B cell (primary cell): ENCODE measurements at regions not wholly inside any gene's neighbourhood (a gene's known extent, or its start where the extent isn't known, plus 50 kb on each side); places are given as distances from the start of the nearest gene placed in this dataset.

ENCODE experiments used
- ATAC-seq: fragments of 200-7000 bp; cut with Tn5 transposase; one replicate; pipeline ENCODE4 v1.10.0; 2021; ENCODE audit warnings: low read depth, mild to moderate bottlenecking, moderate number of reproducible peaks, moderate library complexity
- CTCF ChIA-PET: fragments of 350-600 bp; sonication (Branson Sonifier 250); formaldehyde crosslinking; loops from one replicate; lab custom pipeline; 2021; ENCODE audit warnings: antibody characterized with exemption, inconsistent platforms; lab: Charles Lee
- POLR2A ChIA-PET: fragments of 350-600 bp; sonication (Branson Sonifier 250); formaldehyde crosslinking; loops from one replicate; lab custom pipeline; 2021; ENCODE audit warnings: antibody characterized with exemption; lab: Charles Lee
- DNase-seq: peaks from one replicate; pipeline ENCODE4 v3.0.0; 2013
- H2AFZ ChIP-seq: 2 replicates; pipeline ENCODE4 v1.6.1; 2012; ENCODE audit warnings: mild to moderate bottlenecking, low read depth, low read length; ENCODE audit not compliant: insufficient read depth, poor library complexity, severe bottlenecking
- H3K27ac ChIP-seq, 2 donors: 1 replicate in 1 of 2; 2 replicates in 1 of 2; pipeline ENCODE4 v1.5.1; 2012 to 2013; ENCODE audit warnings: low read length in 2 of 2, mild to moderate bottlenecking in 2 of 2, moderate library complexity in 1 of 2
- H3K27me3 ChIP-seq, 4 experiments: fragments of 200-600 bp in 1 of 4; sonication (generic) in 1 of 4; replicated peaks in 1 of 4; 1 replicate in 2 of 4; 2 replicates in 2 of 4; pipeline versions ENCODE4 v1.6.1 to v1.7.0; 2013 to 2016; ENCODE audit warnings: low read length in 3 of 4, mild to moderate bottlenecking in 2 of 4, mixed read lengths in 1 of 4, moderate library complexity in 1 of 4; ENCODE audit not compliant: insufficient read depth in 4 of 4, control insufficient read depth in 3 of 4; ENCODE audit errors: control extremely low read depth in 1 of 4
- H3K36me3 ChIP-seq, 2 experiments: replicated peaks in 1 of 2; 1 replicate in 1 of 2; 2 replicates in 1 of 2; pipeline versions ENCODE4 v1.6.1 to v1.7.1; 2013; ENCODE audit warnings: low read length in 1 of 2; ENCODE audit not compliant: insufficient read depth in 2 of 2, control insufficient read depth in 1 of 2; ENCODE audit errors: control extremely low read depth in 1 of 2, extremely low read depth in 1 of 2
- H3K4me1 ChIP-seq, 2 donors: fragments of 200-600 bp in 1 of 2; sonication (generic) in 1 of 2; 1 replicate in 1 of 2; 2 replicates in 1 of 2; pipeline versions ENCODE4 v1.5.1 to v1.6.1; 2013 to 2017; ENCODE audit warnings: low read length in 2 of 2; ENCODE audit not compliant: control insufficient read depth in 2 of 2, insufficient read depth in 2 of 2
- H3K4me2 ChIP-seq: replicated peaks from 2 replicates; pipeline ENCODE3; 2012; ENCODE audit warnings: mild to moderate bottlenecking, low read depth, low read length; ENCODE audit not compliant: poor library complexity, severe bottlenecking
- H3K4me3 ChIP-seq, 5 experiments: fragments of 200-600 bp in 1 of 5; sonication (generic) in 1 of 5; 1 replicate in 3 of 5; 2 replicates in 2 of 5; pipeline versions ENCODE4 v1.5.1 to v1.7.0; 2011 to 2016; ENCODE audit warnings: low read length in 4 of 5, mild to moderate bottlenecking in 4 of 5, low read depth in 2 of 5, control low read depth in 1 of 5, moderate library complexity in 1 of 5; ENCODE audit not compliant: insufficient read depth in 1 of 5; ENCODE audit errors: control extremely low read depth in 1 of 5, extremely low read depth in 1 of 5
- H3K79me2 ChIP-seq: fragments of 200-600 bp; sonication (generic); one replicate; pipeline ENCODE4 v1.6.0; 2016; ENCODE audit warnings: low read length; ENCODE audit not compliant: control insufficient read depth, insufficient read depth
- H3K9ac ChIP-seq: fragments of 200-600 bp; sonication (generic); 2 replicates; pipeline ENCODE4 v1.6.1; 2017; ENCODE audit warnings: mild to moderate bottlenecking, low read length, moderate library complexity
- H3K9me3 ChIP-seq, 3 donors: one replicate each; pipeline versions ENCODE4 v1.6.1 to v1.7.1; 2013; ENCODE audit warnings: low read length in 2 of 3; ENCODE audit not compliant: control insufficient read depth in 2 of 3, insufficient read depth in 1 of 3; ENCODE audit errors: control extremely low read depth in 1 of 3
- H4K20me1 ChIP-seq: 2 replicates; pipeline ENCODE4 v1.6.0; 2012; ENCODE audit warnings: mild to moderate bottlenecking, low read length; ENCODE audit not compliant: insufficient read depth, control insufficient read depth, poor library complexity, severe bottlenecking
- H3K27ac Mint-ChIP-seq: one replicate; pipeline ENCODE4 v1.8.0; 2021; ENCODE audit warnings: mixed read lengths
- H3K27me3 Mint-ChIP-seq: one replicate; pipeline ENCODE4 v1.8.0; 2021; ENCODE audit warnings: mixed read lengths
- H3K4me1 Mint-ChIP-seq: one replicate; pipeline ENCODE4 v1.8.0; 2021; ENCODE audit warnings: mixed read lengths
- H3K4me3 Mint-ChIP-seq: one replicate; pipeline ENCODE4 v1.8.0; 2021; ENCODE audit warnings: mixed read lengths
- H3K9me3 Mint-ChIP-seq: one replicate; pipeline ENCODE4 v1.8.0; 2022; ENCODE audit warnings: mixed read lengths; ENCODE audit not compliant: insufficient read depth
- EZH2 ChIP-seq: IDR thresholded peaks from 2 replicates; pipeline ENCODE4 v1.6.1; 2012; ENCODE audit warnings: borderline replicate concordance, low read depth, mild to moderate bottlenecking, moderate library complexity, low read length; ENCODE audit not compliant: insufficient read depth, poor library complexity, severe bottlenecking
- WGBS: methylation state at CpG from one replicate; pipeline ENCODE4 v1.1.5; 2013; ENCODE audit warnings: missing lambda C conversion rate; ENCODE audit not compliant: insufficient coverage; 5-methylcytosine and 5-hydroxymethylcytosine counted together
- intact Hi-C: fragments of 100-400 bp; cut with micrococcal nuclease; formaldehyde crosslinking; loops from one replicate; pipeline ENCODE4 v1.10.0; 2022
- TF ChIP-seq, protein P1 (sequence below): fragments of 200-600 bp; IDR thresholded peaks from one replicate; pipeline ENCODE4 v1.8.0; 2022; ENCODE audit warnings: antibody characterized with exemption, mild to moderate bottlenecking

- intact Hi-C loops = no loop called here
- Mint-ChIP-seq H3K9me3 (no peaks in the 10 kb centered on the region), H3K4me3 (no peak overlapping the region), H3K27ac (no peak overlapping the region), H3K4me1 (no peaks in the 10 kb centered on the region), H3K27me3 (peaks cover 4% of the 10 kb centered on the region)
- Histone ChIP-seq H4K20me1 (no peaks in the 10 kb centered on the region), H3K9ac (no peak overlapping the region), H3K4me2 (no peak overlapping the region), H3K79me2 (no peaks in the 10 kb centered on the region), H2AFZ (no peak overlapping the region), H3K36me3 (no peaks in the 10 kb centered on the region), H3K4me1 (no peaks in the 10 kb centered on the region), H3K4me3 (no peak overlapping the region), H3K27me3 (no peaks in the 10 kb centered on the region), H3K27ac (no peak overlapping the region), H3K9me3 (peaks cover 0 to 2% (median 0%) of the 10 kb centered on the region in 3 donors)
- DNase-seq = no peak
- ATAC-seq = no peak
- 100% methylated on average over 1 of the region's 4 CpGs for WGBS
- ChIA-PET CTCF (no interaction called here), POLR2A (no interaction called here)
- TF ChIP-seq EZH2 = no peak
- TF ChIP-seq, protein P1, sequence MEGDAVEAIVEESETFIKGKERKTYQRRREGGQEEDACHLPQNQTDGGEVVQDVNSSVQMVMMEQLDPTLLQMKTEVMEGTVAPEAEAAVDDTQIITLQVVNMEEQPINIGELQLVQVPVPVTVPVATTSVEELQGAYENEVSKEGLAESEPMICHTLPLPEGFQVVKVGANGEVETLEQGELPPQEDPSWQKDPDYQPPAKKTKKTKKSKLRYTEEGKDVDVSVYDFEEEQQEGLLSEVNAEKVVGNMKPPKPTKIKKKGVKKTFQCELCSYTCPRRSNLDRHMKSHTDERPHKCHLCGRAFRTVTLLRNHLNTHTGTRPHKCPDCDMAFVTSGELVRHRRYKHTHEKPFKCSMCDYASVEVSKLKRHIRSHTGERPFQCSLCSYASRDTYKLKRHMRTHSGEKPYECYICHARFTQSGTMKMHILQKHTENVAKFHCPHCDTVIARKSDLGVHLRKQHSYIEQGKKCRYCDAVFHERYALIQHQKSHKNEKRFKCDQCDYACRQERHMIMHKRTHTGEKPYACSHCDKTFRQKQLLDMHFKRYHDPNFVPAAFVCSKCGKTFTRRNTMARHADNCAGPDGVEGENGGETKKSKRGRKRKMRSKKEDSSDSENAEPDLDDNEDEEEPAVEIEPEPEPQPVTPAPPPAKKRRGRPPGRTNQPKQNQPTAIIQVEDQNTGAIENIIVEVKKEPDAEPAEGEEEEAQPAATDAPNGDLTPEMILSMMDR = no peak
These were observed 333.1 kb downstream of the FOXL1 start for GRCh38 chr16:86911437-86911958.

DNA sequence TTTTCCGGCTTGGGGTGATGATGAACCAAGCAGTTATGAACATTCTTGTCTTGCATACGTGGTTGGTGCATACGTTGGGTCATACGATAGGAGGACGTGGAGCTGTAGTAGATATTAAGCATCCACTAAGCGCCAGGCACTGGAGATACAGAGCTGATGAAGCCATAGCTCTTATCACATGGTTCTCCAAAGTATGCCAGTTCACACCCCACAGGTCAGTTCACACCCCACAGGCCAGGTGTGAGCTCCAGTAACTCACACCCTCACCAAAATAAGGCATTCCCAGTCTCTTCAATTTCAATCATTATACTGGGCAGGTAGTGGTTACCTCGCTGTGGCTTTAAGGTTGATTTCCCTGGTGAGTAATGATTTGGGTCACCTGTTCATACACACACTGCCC, 335.5 kb downstream of the FOXL1 start:
- no peak for ATAC-seq
- Histone ChIP-seq H3K27ac (no peak overlapping the region), H3K36me3 (no peaks in the 10 kb centered on the region), H3K4me1 (no peaks in the 10 kb centered on the region), H3K9me3 (peaks cover 0 to 8% (median 0%) of the 10 kb centered on the region in 3 donors), H3K9ac (no peak overlapping the region), H3K4me2 (no peak overlapping the region), H3K27me3 (no peaks in the 10 kb centered on the region), H3K79me2 (no peaks in the 10 kb centered on the region), H4K20me1 (no peaks in the 10 kb centered on the region), H2AFZ (no peak overlapping the region), H3K4me3 (no peak overlapping the region)
- no peak overlapping the region for H3K27ac Mint-ChIP-seq
- 100% methylated on average over 6 of the region's 7 CpGs for WGBS
- ChIA-PET CTCF (no interaction called here), POLR2A (no interaction called here)
- no peak overlapping the region for H3K4me3 Mint-ChIP-seq
- TF ChIP-seq, protein P1 = no peak
- no peak for TF ChIP-seq EZH2
- H3K9me3 Mint-ChIP-seq = no peaks in the 10 kb centered on the region
- no peak for DNase-seq
- peaks cover 4% of the 10 kb centered on the region for H3K27me3 Mint-ChIP-seq
- no peaks in the 10 kb centered on the region for H3K4me1 Mint-ChIP-seq
- intact Hi-C loops = no loop called here
